DMS 273 (cell line): ENCODE measurements at regions not wholly inside any gene's neighbourhood (a gene's known extent, or its start where the extent isn't known, plus 50 kb on each side); places are given as distances from the start of the nearest gene placed in this dataset.
"Not testable (repeated sequence)": the region's sequence is repeated elsewhere in the genome, so short reads cannot be mapped to it uniquely, and the experiment has no call there.

Experiments used
- DNase-seq: peaks from one replicate; lab custom pipeline; 2025; ENCODE audit not compliant: unreplicated experiment; lab: John Stamatoyannopoulos, UW

GRCh38 chr10:108072466-108072865 is 908.0 kb upstream of the SORCS1 start:
- DNase-seq = no peak

- DNase-seq = no peak
Observed at GRCh38 chr10:108070789-108071188, 906.3 kb upstream of the SORCS1 start.

- no peak for DNase-seq
Observed at GRCh38 chr10:108069096-108069495, 904.6 kb upstream of the SORCS1 start.

- no peak for DNase-seq
Observed at GRCh38 chr10:108064746-108065260, 900.3 kb upstream of the SORCS1 start.

- no peak for DNase-seq
Observed at GRCh38 chr10:108060246-108060645, 895.7 kb upstream of the SORCS1 start.

- no peak for DNase-seq
Observed at GRCh38 chr10:108055506-108055905, 891.0 kb upstream of the SORCS1 start.

- DNase-seq = no peak
Observed at GRCh38 chr10:108052981-108053380, 888.5 kb upstream of the SORCS1 start.

DNA sequence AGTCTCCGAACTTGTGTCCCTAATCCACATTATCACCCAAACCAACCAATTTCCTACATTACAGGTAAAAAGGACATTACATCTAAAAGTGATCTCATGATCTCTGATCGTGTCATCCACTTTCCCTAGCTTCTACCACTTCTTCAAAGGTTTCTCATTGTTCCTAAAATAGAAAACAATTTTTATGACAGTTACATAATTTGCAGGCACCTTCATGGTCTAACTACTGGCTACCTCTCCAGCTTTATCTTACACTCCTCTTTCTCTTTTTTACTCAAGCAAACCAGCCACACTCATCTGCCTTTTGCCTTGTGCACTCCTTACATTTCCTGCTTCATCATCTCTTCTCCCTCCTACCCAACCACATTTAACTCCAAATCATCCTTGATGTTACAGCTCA is 886.7 kb upstream of the SORCS1 start:
- DNase-seq = no peak

DNA sequence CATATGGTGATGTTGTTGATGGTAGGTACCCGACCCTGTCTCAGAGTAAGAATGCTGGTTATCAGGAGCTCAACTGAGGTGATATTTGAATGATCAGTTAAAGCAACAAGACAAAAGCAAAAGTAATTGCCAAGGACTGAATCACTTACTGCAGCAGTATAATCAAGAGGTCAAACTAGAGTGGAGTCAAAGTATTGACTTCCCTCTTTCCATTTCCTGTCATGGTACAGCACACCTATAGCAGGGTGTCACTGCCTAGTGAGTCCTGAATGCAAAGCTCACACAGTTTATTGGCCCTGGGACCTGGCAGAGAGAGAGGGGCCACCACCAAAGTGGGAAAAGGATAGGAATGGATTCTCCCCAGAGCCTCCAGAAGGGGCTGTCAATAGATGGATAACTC is 886.1 kb upstream of the SORCS1 start:
- DNase-seq = no peak

DNA sequence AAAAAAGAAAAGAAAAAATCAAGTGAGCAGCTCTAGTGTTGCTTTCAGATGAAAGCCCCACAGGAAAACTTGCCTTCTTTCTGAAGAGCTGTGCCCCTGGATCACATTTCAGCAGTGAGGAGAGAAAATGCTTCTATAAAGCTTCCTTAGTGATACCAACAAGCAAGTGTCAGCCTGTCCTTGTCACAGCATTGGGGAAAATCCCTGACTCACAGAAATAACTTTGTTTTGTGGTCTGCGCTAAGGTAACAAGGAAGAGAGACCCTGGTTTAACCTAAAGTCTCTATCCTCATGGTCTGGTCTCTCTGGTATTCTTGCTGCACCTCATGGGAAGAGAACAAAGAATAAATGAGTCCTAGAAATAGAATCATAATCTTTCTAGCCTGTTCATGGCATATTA is 885.2 kb upstream of the SORCS1 start:
- no peak for DNase-seq

DNA sequence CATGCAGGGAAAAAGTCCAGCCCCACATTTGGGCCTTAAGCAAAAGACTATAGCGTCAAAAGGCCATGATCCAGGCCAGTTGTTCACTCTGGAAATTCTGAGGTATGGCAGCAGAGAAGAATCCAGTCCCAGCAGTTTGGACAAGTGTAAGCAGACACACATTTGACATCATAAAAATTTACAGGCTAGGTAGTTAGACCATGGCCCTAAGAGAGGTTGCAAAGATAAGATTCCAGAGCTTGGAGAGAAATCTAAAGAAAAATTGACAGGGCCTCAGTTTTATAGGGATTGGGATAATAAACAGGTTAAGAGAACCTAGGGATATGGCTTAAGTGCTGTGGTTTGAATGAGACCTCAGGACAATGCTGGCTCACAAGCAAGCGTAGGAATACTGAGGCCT is 884.4 kb upstream of the SORCS1 start:
- no peak for DNase-seq

GRCh38 chr10:108039821-108040584 is 875.5 kb upstream of the SORCS1 start:
- no peak for DNase-seq

- DNase-seq = no peak
Observed at GRCh38 chr10:108037061-108037460, 872.6 kb upstream of the SORCS1 start.

- no peak for DNase-seq
Observed at GRCh38 chr10:108036265-108036664, 871.8 kb upstream of the SORCS1 start.

DNA sequence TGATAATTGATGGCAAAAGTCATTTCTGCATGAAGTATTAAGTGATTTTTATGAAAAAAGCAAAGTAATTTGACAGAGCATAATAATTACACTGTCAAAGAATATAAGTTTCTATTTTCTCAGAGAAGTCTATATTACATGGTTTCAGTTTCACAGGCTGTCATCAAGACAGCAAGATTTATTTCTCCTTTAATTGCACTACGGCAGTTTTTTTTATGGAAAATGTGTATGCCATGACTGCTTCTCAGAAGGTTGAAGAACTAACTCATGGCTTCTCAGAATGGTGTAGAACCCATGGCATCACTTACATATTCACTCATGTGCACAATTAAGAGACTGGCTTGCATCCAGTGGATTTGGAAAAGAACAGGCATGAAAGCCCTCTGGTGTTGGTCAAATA is 870.3 kb upstream of the SORCS1 start:
- no peak for DNase-seq

DNA sequence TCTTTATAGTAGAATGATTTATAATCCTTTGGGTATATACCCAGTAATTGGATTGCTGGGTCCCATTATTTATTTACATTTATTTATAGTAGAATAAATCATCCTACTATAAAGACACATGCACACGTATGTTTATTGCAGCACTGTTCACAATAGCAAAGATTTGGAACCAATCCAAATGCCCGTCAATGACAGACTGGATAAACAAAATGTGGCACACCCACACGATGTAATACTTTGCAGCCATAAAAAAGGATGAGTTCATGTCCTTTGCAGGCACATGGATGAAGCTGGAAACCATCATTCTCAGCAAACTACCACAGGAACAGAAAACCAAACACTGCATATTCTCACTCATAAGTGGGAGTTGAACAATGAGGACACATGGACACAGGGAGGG is 869.0 kb upstream of the SORCS1 start:
- not testable (repeated sequence) for DNase-seq

GRCh38 chr10:108031505-108031904 is 867.0 kb upstream of the SORCS1 start:
- no peak for DNase-seq

- DNase-seq = no peak
Observed at GRCh38 chr10:108014902-108015177, 850.3 kb upstream of the SORCS1 start.

GRCh38 chr10:108014145-108014901 is 849.8 kb upstream of the SORCS1 start:
- no peak for DNase-seq

GRCh38 chr10:108005627-108006026 is 841.1 kb upstream of the SORCS1 start:
- no peak for DNase-seq

DNA sequence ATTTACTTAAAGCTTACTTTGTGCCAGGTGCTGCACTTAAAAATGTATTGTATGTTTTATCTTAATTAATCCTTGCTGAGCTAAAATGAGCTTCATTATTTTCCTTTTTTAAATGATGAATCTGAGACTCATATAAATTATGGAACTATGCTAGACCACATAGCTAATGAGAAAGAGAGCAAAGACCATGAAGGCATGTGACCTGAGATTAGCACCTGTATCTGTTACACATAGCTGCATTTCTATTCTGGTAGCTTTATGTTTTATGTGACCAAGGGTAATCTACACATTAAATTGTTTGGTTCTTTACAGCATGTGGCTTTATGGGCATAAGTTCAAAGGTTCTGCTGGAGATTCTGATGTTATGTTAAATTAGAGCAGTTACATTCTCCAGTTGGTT is 839.1 kb upstream of the SORCS1 start:
- no peak for DNase-seq

DNA sequence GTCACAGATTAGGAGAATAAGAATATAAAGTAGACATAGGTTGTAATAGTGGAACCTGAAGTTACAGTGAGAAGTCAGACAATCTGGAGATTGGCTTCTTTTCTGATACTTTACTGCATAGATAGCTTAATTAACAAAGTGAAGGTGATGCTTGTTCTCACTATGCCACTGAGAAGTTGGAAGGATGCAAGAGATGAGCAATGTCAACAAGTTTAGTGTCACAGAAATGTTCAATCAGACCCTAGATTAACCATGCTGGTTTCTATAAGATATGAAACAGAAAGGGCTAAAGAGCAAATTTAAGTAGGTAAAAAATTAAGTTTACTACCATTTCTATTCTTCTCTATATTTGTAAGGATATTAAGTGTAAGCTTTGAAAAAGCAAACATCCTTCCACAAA is 838.6 kb upstream of the SORCS1 start:
- no peak for DNase-seq

GRCh38 chr10:108000365-108000764 is 835.9 kb upstream of the SORCS1 start:
- DNase-seq = no peak
